ENCODE measurements at regions not wholly inside any gene's neighbourhood (a gene's known extent, or its start where the extent isn't known, plus 50 kb on each side); places are given as distances from the start of the nearest gene placed in this dataset.

- Histone ChIP-seq H2AFZ (ENCODE audit: low read length) (no peak overlapping the region), H3K79me2 (ENCODE audit: insufficient read depth, low read length) (no peaks in the 10 kb centered on the region), H2BK12ac (ENCODE audit: insufficient read length, low read depth, low read length) (no peak overlapping the region), H3K79me1 (ENCODE audit: insufficient read depth, low read depth, low read length, poor library complexity, severe bottlenecking) (no peaks in the 10 kb centered on the region), H4K8ac (replicated peaks; ENCODE audit: insufficient read length, low read depth, low read length) (no peak overlapping the region), H3K23ac (ENCODE audit: insufficient read length, low read depth, low read length) (no peak overlapping the region), H2BK15ac (ENCODE audit: low read depth, low read length) (no peak overlapping the region), H4K20me1 (ENCODE audit: control insufficient read depth, insufficient read depth, insufficient read length) (no peaks in the 10 kb centered on the region), H3K4me1 (ENCODE audit: insufficient read depth, low read length) (no peaks in the 10 kb centered on the region), H3K27ac (ENCODE audit: insufficient read length, low read depth, low read length) (no peak overlapping the region), H3K9me3 (ENCODE audit: control insufficient read depth, low read depth, low read length) (no peaks in the 10 kb centered on the region), H4K91ac (ENCODE audit: insufficient read length, low read depth, low read length) (no peak overlapping the region), H3T11ph (ENCODE audit: low read length) (no peak overlapping the region), H2BK120ac (ENCODE audit: low read depth, low read length, poor library complexity, severe bottlenecking) (no peak overlapping the region), H3K9ac (ENCODE audit: extremely low read depth, insufficient read length, low read length) (no peak overlapping the region), H3K14ac (ENCODE audit: insufficient read depth, low read length) (no peak overlapping the region), H2BK20ac (ENCODE audit: low read depth, low read length, poor library complexity, severe bottlenecking) (no peak overlapping the region), H3K27me3 (ENCODE audit: insufficient read depth, low read length) (no peaks in the 10 kb centered on the region), H2BK5ac (ENCODE audit: insufficient read length, low read length) (no peak overlapping the region), H3K23me2 (ENCODE audit: insufficient read length, low read depth, low read length, poor library complexity, severe bottlenecking) (no peaks in the 10 kb centered on the region), H2AK5ac (ENCODE audit: insufficient read length, low read length) (no peak overlapping the region), H3K4me2 (ENCODE audit: insufficient read depth, insufficient read length, low read length) (no peak overlapping the region), H3K4ac (ENCODE audit: low read depth, low read length) (no peak overlapping the region), H3K56ac (ENCODE audit: insufficient read length, low read depth, low read length) (no peak overlapping the region), H3K18ac (ENCODE audit: insufficient read length, low read depth, low read length) (no peak overlapping the region), H4K5ac (ENCODE audit: insufficient read length, low read depth, low read length) (no peak overlapping the region)
- Mint-ChIP-seq H3K4me1 (no peaks in the 10 kb centered on the region), H3K9me3 (no peaks in the 10 kb centered on the region; a peak in 1 of 5 replicates), H3K4me3 (no peak overlapping the region), H3K27ac (no peak overlapping the region), H3K27me3 (ENCODE audit: low read depth) (peaks cover 63% of the 10 kb centered on the region), H3K36me3 (ENCODE audit: insufficient read depth in 1 of 3, low read depth in 3 of 3) (no peaks in the 10 kb centered on the region; a peak in 1 of 7 replicates)
- DNase-seq: no peak
- TF ChIP-seq, protein P1, sequence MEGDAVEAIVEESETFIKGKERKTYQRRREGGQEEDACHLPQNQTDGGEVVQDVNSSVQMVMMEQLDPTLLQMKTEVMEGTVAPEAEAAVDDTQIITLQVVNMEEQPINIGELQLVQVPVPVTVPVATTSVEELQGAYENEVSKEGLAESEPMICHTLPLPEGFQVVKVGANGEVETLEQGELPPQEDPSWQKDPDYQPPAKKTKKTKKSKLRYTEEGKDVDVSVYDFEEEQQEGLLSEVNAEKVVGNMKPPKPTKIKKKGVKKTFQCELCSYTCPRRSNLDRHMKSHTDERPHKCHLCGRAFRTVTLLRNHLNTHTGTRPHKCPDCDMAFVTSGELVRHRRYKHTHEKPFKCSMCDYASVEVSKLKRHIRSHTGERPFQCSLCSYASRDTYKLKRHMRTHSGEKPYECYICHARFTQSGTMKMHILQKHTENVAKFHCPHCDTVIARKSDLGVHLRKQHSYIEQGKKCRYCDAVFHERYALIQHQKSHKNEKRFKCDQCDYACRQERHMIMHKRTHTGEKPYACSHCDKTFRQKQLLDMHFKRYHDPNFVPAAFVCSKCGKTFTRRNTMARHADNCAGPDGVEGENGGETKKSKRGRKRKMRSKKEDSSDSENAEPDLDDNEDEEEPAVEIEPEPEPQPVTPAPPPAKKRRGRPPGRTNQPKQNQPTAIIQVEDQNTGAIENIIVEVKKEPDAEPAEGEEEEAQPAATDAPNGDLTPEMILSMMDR (conservative IDR thresholded peaks at IDR 0.05): no peak
- no CpG with 5 or more reads among the region's 4 CpGs for WGBS (ENCODE audit: extremely low coverage, insufficient read length, low lambda C conversion rate)
These were observed 181.6 kb upstream of the UBE3A start for GRCh38 chr15:25620466-25620865.
